ENCODE measurements at regions not wholly inside any gene's neighbourhood (a gene's known extent, or its start where the extent isn't known, plus 50 kb on each side); places are given as distances from the start of the nearest gene placed in this dataset.

DNA sequence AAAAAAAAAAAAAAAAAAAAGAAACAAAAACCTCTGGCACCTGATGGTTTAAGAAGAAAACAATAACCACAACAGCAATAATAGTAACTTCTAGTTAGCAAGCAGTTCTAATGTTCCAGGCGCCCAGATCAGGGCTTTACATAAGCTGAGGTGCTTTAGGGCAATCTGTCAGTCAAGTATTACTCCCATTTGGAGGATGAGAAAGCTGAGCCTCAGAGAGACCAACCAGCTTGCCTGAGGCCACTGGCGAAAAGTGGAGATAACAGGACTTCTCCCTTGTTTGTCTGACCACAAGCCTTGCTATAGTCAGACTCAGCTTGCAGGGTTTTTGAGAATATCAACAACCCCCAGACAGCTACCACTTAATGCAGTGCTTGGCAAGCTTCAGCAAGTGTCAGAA lies 83.5 kb upstream of the BOD1 start:
- TF ChIP-seq ZFP36L1 (CRISPR knock-in tag; IDR thresholded peaks at IDR 0.05) (no peak), ZNF766 (CRISPR knock-in tag; IDR thresholded peaks at IDR 0.05; ENCODE audit: borderline replicate concordance) (no peak), ZNF383 (CRISPR knock-in tag; IDR thresholded peaks at IDR 0.05; ENCODE audit: borderline replicate concordance) (no peak), STAT6 (CRISPR knock-in tag; IDR thresholded peaks at IDR 0.05; ENCODE audit: borderline replicate concordance) (no peak), CBX5 (CRISPR knock-in tag; IDR thresholded peaks at IDR 0.05; ENCODE audit: borderline replicate concordance) (no peak), ZNF253 (CRISPR knock-in tag; IDR thresholded peaks at IDR 0.05; ENCODE audit: borderline replicate concordance) (no peak), CREB1 (IDR thresholded peaks at IDR 0.05) (no peak), CREB1 (CRISPR knock-in tag; IDR thresholded peaks at IDR 0.05) (no peak)

All from HepG2 (cell line).